GM23338 (cell line): ENCODE measurements at regions not wholly inside any gene's neighbourhood (a gene's known extent, or its start where the extent isn't known, plus 50 kb on each side); places are given as distances from the start of the nearest gene placed in this dataset.
"Not testable (repeated sequence)": the region's sequence is repeated elsewhere in the genome, so short reads cannot be mapped to it uniquely, and the experiment has no call there.

Source experiments
- CREB1 ChIP-seq: fragments of 250-450 bp; sonication (Bioruptor Pico); IDR thresholded peaks from 2 replicates; pipeline ENCODE4 v1.5.0; 2020; ENCODE audit warnings: low read depth, mild to moderate bottlenecking, moderate library complexity
- ETS1 ChIP-seq: IDR thresholded peaks from 2 replicates; pipeline ENCODE4 v1.6.1; 2016; ENCODE audit warnings: antibody characterized with exemption
- EZH2 ChIP-seq: fragments of 200-600 bp; sonication (generic); IDR thresholded peaks from one replicate; pipeline ENCODE4 v1.8.0; 2017; ENCODE audit warnings: antibody characterized with exemption, mild to moderate bottlenecking, low read depth; ENCODE audit not compliant: unreplicated experiment
- EZH2phosphoT487 ChIP-seq: fragments of 200-600 bp; sonication (generic); IDR thresholded peaks from one replicate; pipeline ENCODE4 v1.8.1; 2018; ENCODE audit warnings: antibody characterized with exemption; ENCODE audit not compliant: unreplicated experiment
- POLR2AphosphoS5 ChIP-seq: IDR thresholded peaks from 2 replicates; pipeline ENCODE4 v1.6.1; 2016; ENCODE audit warnings: antibody characterized with exemption, low read depth
- REST ChIP-seq: IDR thresholded peaks from one replicate; pipeline ENCODE4 v1.6.1; 2018; ENCODE audit warnings: antibody characterized with exemption; ENCODE audit not compliant: unreplicated experiment
- STAT1 ChIP-seq: IDR thresholded peaks from one replicate; pipeline ENCODE4 v1.6.1; 2016; ENCODE audit warnings: antibody characterized with exemption; ENCODE audit not compliant: unreplicated experiment
- ZNF114 ChIP-seq: fragments of 250-450 bp; sonication (Bioruptor Pico); IDR thresholded peaks from 2 replicates; pipeline ENCODE4 v1.5.0; 2020; ENCODE audit warnings: mild to moderate bottlenecking, moderate library complexity
- TF ChIP-seq, protein P1 (sequence below), 2 experiments: fragments of 200-600 bp in 1 of 2; sonication (generic) in 1 of 2; conservative IDR thresholded peaks; 2 replicates each; pipeline versions ENCODE4 v1.5.1 to v1.6.1; 2016 to 2017; ENCODE audit warnings: antibody characterized with exemption in 2 of 2, low read depth in 2 of 2, mild to moderate bottlenecking in 2 of 2, moderate library complexity in 1 of 2

GRCh38 chr12:67719303-67719702 lies 70.8 kb downstream of the DYRK2 start:
- not testable (repeated sequence) for TF ChIP-seq ETS1; POLR2AphosphoS5; EZH2; EZH2phosphoT487; REST; CREB1; ZNF114 (CRISPR knock-in tag); STAT1
- TF ChIP-seq, protein P1, sequence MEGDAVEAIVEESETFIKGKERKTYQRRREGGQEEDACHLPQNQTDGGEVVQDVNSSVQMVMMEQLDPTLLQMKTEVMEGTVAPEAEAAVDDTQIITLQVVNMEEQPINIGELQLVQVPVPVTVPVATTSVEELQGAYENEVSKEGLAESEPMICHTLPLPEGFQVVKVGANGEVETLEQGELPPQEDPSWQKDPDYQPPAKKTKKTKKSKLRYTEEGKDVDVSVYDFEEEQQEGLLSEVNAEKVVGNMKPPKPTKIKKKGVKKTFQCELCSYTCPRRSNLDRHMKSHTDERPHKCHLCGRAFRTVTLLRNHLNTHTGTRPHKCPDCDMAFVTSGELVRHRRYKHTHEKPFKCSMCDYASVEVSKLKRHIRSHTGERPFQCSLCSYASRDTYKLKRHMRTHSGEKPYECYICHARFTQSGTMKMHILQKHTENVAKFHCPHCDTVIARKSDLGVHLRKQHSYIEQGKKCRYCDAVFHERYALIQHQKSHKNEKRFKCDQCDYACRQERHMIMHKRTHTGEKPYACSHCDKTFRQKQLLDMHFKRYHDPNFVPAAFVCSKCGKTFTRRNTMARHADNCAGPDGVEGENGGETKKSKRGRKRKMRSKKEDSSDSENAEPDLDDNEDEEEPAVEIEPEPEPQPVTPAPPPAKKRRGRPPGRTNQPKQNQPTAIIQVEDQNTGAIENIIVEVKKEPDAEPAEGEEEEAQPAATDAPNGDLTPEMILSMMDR (conservative IDR thresholded peaks at IDR 0.05; ENCODE audit: low read depth in 2 of 2), result not testable (repeated sequence)
